Stimulated activated CD4-positive, alpha-beta T cell treated with anti-CD3 and anti-CD28 coated beads, Interleukin-4, amount 100 ng/mL, for 48 hours (primary cell): ENCODE measurements at regions not wholly inside any gene's neighbourhood (a gene's known extent, or its start where the extent isn't known, plus 50 kb on each side); places are given as distances from the start of the nearest gene placed in this dataset.

ENCODE experiments used
- DNase-seq, 2 donors: peaks; one replicate each; pipeline ENCODE4 v3.0.0-alpha.2; 2020; ENCODE audit warnings: low read depth in 2 of 2

DNA sequence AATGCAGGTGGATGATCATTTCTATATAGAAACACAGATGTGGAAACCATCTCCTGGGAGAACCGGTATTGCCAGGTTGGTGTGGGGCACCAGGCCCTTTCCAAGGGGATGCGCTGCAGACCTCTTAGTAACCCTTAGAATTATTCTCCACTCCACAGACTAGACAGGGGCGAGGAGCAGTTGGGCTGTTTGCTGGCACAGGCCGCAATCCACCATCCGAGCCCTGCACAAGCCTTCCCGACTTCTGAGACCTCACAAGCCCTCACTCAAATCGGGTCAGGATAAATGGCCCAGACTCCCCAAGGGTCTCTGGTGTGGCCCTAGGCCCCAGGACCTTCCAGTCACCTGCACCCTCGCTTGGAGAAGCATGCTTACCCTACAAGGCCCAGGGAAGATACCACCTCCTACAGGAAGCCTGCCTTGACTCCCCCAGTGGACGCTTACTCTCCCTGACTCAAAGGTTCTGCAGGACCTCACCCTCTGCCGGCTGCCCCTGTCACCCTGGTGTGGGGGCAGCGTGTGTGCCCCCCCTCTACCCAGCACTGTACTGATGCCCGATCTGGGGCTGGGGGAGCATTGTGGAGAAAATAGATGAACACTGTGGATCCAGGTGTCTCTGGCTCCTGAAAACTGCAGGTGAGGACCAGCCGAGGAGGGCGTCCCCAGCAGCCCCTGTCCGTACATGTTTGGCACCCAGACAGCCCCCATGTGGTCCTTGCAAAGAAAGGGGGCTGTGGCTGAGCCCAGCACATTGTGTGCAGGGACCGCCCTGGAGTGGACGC is 49.8 kb upstream of the ACSF3 start:
- no peak for DNase-seq
